ENCODE measurements at regions not wholly inside any gene's neighbourhood (a gene's known extent, or its start where the extent isn't known, plus 50 kb on each side); places are given as distances from the start of the nearest gene placed in this dataset.

DNA sequence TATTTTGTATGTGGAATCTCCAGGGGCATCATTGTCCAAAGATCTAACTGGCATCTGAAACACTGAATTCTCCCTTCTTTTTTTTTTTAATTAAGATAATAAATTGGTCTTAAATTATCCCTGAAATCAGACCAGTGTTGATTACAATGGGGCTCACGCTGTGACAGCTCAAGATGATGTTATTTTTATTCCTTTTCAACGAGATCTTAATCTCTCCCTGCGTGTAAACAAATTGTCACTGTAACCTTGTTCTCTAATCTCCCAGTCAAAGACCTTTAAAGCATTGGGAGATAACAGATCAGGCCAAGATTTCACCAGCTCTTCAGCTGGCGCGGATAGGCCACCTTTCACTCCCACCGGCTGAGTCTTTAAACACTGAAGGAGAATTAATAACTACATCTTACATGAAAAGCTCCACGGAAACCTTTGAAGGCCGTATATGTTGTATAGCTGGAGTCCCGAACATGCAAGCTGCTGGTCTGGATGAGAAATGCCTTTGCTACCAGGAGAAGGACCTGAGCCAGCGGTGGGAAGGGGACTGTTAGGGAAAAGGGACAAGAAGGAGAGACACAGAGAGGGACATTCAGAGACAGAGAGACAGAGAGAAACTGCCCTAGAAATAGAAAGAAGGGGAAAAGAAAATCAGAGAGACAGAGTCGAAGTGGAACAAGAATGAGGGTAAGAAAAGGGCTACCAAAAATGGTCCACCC lies 418.8 kb upstream of the NR2F2 start:
- no peak for DNase-seq

DNA sequence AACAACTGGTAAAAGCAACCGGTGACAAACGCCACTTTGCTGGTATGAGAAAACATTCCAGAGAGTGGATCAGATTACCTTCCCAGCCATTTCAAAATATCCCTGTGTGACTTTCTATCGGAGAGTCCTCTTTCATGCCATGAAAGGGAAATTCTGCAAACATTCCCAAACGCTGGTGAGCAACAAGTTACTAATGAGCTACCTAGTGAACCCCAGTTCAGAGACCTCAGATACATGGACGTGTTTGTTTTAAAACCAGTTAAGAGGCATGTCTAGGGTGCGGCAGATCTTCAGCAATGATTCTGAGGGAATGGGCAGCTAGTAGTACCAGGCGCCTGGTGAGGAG lies 418.2 kb upstream of the NR2F2 start:
- no peak for DNase-seq

DNA sequence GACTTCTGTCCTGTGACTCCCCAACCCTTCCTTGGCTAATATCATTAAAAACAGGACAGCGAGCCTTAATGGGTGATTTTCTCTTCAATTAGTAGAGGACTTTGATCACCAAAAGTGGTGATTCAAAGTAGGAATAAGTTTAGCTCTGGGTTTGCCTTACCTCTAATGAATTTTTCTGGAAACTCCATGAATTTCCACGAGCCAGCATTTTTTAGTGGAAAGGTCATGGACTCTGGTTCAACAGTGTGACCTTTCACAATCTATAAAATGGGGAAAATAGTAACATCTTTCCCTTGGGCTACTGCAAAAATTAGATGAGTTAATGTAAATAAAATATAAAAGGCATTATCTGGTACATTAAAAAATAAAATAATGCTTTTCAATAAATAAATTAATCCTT lies 417.8 kb upstream of the NR2F2 start:
- no peak for DNase-seq

DNA sequence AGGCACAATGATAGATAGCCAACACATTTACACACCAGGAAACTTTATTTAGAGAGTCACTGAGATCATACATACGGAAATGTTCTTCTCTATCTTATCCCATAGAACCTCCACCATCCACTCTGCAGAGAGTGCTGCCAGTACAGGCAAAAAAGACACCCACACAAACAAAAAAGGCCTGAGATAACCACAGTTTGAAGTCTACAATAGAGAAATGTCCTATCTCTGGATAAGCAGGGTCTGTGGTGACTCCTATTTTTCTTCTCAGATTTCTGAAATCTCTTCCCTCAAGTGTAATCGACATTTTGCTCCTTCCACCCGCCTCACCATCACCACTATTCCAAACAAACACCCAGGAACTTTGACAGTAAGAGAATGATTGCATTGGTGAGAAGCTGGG lies 413.9 kb upstream of the NR2F2 start:
- no peak for DNase-seq

DNA sequence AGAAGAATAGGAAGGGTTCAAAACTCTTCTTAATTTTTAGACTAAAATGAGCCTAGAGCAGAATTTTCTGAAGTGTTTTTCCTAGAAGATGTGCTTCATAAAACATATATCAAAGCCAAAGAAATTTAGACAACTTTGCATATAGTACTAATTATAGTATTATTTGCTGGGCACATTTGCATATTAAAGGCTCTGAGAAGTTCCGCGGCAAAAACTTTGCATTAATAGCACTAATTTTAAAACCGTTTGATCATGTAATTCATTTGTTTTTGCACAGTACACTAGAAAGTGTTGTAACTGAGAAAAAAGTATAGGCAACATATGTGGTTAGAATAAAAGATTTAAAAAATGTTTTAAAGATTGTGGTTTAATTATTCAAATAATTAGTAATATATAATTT lies 412.0 kb upstream of the NR2F2 start:
- no peak for DNase-seq

DNA sequence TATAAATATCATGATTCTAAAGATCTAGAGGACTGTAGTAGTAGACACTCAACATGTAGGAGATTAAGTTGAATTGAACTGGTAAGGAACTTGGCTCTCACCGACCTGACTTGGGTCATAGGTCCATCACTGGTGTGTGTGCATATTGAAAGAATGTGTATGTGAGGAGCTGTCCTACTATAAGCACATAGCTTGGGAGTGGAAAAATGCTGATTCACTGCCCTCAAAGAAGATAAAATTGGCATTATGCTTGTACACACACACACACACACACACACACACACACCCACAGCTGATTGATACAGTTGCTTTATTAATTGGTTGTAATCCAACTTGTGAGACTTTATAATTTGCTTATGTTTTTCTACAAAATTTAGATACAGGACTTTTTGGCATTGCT lies 411.0 kb upstream of the NR2F2 start:
- no peak for DNase-seq

DNA sequence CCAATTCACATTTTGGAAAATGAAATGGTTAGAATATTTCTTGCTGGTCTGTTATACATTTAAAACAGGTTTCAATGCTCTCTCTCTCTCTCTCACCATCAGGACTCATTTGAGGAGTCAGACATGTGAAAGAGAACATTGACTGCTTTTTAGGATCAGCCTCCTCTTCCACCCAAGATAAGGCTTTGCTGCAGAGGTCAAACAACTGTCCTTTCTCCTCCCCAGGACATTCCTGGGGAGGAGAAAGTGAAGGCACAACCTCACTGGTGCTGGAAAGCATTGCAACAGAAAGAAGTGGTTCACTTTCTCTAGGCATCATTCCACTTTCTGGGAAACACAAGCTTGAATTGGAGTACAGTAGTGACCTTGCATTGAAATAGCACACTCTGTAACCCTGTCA lies 409.1 kb upstream of the NR2F2 start:
- DNase-seq: no peak

DNA sequence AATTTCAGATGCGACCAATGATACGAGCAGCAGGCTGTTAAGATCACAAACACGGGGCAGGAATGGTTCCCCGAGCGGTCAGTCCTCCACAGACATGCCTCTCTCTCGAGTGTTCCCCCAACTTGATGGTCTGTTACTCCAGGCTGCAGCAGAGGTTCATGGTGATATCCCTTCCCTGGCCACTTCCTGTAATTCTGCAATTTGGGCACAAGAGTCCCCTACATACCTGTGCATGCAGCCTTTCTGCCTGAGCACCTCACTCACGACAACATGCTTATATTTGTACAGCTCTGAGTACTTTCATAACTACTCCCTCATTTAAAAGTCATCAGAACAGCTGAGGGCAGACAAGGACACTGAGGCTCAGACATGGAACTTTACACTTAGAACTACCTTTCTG lies 408.1 kb upstream of the NR2F2 start:
- DNase-seq: no peak

DNA sequence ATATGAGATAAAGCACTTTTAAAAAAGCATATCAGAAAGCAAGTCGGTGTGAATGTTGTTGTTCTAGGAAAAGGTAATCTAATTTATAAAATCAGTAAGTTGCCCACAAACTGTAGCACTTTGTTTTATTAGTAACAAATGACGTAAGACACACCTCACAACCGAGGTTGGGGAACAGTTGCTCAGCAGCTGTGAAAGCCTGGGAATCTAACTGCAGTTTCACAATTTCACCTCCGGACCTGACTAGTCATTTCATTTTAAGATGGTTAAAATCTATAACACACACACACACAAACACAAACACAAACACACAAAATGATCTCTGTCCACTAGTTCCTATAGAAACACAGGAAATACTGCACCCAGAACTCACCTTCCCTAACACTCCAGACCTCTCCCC lies 406.7 kb upstream of the NR2F2 start:
- DNase-seq: no peak

DNA sequence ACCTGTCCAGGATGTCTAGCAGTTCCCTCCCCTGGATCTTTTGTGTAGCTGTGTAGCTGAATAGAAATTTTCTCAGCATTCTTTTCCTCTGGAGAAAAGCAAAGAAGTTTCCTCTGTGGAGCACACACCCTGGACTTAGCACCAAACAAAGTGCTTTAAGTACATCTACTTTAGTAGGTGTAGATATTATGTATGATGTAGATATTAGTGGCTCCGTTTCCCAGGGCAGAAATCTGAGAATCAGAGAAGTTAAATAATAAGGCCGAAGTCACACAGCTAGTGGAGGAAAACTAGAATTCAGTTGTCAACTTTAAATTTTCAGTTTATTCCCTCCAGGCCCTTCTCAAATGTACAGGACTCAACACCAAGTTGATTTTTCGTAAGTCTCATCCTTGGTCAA lies 401.7 kb upstream of the NR2F2 start:
- no peak for DNase-seq

DNA sequence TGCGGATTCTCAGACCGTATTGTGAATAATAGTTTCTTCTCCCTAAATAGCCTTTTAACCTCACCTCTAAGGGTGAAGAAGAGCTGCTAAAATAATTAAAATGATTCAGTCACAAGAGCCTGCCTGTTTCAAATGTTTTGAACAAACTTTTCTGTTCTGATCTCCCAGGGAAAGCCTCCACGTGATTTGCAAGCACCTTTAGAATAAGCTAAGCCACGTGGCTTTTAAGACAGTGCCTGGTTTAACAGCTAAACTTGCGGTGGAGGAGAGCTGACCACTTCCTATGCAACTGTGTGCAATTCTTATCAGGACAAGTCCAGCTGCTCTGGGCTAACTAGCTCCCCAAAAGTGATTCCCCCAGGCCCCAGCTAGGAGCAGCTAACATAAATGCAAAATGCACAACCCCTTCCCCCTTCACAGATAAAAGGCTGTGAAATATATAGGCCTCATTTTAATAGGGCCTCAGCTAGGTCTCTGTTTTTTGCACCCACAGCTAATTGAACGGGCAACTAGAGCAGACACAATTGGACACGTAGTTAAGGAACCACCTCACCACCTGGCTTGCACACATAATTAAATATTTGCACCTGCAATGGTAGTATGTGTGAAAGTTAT lies 401.2 kb upstream of the NR2F2 start:
- no peak for DNase-seq

DNA sequence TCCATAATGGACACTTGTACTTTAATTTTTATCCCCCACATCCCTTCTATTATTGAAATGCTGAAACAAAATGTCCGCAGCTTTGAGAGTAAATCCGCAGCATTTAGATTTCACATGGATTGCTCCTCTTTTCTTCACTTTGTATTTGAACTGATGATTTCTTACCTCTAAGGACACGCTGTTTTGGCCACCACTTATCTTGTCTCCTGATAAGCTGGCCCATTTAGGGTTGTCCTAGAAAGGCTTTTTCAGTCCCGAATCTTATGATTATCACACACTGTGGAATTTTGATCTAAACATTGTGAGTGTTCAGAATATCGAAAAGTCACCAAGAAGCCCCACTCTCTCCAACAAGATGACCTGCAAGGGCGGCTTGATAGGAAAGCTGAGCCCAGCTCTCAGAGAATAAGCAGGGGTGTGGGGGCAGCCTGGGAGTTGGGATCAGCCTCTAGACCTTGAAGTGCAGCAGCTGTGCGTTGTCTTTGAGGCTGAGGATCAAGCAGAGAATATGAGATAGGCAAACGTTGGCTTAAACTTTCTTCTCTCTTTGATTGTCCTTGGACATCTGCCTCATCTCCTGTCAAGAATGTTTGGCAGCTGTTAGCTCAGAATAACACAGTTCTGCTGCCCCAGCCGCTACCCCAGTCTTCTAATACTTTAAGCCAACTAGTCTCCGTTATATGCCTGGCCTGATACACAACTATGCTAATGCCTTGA lies 399.7 kb upstream of the NR2F2 start:
- DNase-seq: no peak

DNA sequence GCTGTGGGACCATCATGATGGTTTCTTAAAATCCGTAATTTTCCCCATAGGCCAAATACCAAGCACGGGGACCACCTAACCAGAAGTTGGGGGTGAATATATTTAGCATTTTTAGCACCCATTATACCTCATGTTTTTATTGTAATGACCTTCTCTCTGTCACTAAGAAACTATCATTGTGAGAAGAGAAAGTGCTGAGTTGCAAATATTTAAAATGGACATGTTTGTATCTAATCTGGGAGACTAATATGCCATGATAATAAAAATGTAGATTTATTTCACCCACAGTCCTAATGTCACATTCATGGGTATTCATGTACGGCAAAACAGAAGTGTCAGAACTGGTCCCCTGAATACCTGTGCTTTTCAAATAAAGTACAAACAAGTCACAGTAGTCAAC lies 398.9 kb upstream of the NR2F2 start:
- DNase-seq: no peak

DNA sequence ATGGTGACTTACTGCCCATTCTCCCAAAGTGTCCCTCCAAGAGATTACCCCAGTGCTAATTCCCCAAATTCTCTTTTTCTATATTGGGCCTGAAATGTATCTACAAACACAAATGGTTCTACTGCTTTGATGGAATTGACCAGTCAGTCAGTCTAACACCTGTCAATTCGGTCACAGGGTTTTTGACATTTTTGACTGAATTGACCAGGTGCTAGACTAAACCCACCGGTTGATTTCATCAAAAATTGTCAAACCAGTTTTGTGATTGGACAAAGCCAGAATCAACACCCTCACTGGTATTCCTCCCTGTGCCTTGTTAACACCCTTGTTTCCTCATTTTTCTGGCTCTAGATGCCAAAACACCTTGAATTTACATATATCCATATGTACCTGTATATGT lies 398.4 kb upstream of the NR2F2 start:
- no peak for DNase-seq

DNA sequence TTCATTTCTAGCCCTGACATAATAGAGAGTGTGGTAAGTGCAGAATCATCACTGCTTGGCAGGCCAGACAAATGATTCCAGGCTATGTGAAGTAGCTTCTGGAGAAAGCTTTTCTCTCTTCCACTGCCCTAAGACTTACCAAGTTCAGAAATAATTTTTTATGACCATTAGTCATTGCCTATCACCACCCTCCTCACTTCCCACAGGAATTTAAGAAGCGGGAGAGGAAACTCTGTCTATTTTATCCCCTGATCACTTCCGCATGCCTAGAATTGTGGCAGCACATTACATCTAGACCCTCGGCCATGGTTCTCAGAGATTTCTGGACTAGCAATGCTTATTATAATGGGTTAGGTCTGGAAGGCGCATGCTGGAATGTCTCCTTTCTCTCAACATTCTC lies 397.8 kb upstream of the NR2F2 start:
- DNase-seq: no peak

DNA sequence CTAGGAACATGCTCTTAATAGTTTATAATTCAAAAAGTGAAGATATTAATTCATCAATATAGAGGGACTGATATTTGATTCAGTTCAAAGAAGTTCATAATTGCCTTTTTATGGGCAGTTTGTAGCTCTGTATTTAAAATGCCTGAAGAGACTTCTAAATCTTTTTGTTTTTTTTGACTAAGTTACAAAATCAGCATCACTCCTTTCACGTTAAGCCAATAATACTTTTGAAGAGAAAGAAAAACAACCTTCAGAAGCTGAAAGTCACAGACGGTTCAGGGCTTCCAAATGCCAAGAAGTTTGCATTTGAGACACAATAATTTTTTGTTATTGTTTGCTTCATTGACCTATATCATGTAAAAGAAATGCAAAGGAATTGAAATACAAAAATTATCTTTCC lies 394.6 kb upstream of the NR2F2 start:
- DNase-seq: no peak

DNA sequence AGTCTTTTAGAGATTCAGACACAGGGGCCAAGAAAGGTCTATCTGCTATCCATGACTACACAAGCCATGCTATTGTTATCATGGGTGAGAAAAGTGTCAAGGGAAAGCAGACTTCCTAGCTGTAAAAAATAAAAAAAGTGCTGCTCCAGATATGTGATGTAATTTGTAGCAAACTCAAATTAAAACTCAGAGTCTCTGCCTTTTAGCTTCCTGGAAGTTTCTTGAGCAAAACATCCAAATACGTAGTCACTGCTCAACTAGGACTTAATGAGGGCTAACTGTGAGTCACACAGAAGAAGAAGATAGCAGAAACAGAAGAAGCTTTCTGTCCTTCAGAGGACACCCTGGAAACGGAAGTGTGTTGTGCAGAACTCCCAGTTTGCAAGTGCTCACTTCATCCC lies 393.4 kb upstream of the NR2F2 start:
- DNase-seq: no peak

DNA sequence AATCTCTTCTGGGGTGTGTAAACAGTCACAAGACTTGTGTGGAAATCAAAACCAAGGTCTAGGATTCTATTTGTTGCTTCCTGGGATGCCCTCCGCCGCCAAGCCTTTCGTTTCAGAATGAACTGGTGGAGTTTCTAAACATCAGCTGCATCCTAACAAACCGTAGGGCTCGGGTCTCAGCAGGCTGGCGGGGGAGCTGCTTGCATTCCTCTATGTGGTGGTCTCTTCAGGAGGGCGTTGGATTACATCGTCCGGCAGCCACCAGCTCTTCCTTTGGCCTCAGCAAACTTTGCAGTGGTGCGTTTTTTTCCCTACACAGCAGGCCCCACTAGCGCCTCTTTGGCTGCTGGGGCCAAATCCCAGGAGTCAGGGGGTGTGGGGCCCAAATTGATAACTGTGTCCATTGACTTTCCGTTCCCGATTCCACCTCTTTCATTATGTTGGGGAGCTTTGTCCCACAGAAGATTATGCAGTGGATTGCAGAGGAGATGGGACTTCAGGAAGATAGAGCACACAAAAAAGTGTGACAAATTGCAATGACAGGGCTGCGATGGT lies 390.0 kb upstream of the NR2F2 start:
- no peak for DNase-seq

DNA sequence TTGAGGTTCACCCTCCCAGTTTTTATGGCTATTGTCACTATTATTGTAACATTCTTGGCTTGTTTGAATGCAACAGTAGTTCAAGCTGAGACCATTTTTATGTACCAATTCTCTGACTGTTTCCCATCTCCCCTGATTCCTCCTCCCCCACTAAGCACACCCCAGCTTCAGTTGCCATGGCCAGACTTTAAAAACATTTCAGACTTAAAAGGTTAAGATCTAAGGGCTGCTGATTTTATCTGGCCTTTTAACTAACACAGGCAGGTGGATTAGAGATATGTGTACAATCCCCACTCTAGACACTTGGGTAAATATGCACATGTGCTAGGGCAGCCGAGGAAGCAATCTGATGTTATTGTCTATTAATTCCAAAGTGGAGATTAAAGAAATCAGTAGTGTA lies 386.3 kb upstream of the NR2F2 start:
- DNase-seq: no peak

DNA sequence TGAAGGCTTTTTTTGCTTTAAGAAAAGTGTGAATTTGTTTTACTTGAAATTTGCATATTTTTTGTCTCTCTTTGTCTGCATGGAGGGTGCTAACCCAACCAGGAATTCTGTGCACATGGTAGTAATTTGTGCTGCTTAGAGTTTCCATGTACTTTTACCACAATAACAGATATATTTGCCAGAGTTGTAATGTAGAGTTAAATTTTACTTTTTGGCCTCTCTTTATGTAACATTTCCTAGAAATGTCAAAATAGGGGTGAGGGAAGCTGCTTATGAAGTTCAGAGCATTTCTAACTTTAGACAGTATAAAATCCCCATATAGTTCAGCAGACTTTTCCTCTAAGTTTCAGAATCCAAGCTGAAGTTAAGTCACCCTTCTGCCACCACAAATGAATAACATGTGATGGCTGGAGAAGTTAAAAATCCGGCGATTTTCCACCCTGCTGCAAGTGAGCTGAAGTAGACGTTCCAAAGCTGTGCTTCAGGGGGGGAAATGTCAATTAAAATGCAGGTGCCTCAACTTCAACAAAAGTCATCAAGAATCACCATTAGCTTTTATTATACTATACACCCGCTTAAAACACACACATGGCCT lies 385.7 kb upstream of the NR2F2 start:
- DNase-seq: no peak

DNA sequence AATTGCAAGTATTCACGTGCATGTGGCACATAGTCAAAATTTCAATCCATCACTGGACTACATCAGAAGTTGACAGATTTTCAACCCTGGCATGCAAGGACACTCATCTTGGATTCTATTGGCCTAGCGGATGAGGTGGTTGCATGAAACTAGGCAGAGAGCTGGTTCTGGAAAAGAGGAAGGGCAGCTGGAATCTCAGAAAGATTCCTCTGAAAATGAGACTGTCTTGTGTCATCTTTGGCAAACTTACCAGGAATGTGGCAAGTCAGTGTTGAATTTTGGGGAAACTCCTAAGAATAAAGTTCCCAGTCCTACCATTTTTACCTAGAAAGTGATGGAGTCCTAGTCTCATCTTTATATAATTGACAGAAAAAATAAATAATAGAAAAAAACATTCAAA lies 384.3 kb upstream of the NR2F2 start:
- no peak for DNase-seq

DNA sequence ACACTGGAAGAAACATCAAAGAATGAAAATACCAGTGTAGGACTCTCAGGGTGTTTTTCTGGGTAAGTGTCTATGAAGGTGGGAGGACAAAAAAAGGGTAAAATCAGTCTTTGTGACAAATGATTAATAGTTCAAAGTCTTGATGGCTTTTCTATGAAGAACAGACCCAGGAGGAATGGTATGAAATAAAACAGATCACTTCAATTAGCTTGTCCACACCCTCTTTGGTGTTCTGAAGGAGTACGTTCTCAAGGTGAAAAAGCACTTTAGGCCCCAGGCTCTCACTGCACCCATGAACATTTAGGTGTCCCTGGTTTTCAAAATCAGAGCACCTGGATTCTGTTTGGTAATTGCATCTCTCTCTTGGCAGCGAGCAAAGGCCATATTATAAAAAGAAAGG lies 383.6 kb upstream of the NR2F2 start:
- no peak for DNase-seq

DNA sequence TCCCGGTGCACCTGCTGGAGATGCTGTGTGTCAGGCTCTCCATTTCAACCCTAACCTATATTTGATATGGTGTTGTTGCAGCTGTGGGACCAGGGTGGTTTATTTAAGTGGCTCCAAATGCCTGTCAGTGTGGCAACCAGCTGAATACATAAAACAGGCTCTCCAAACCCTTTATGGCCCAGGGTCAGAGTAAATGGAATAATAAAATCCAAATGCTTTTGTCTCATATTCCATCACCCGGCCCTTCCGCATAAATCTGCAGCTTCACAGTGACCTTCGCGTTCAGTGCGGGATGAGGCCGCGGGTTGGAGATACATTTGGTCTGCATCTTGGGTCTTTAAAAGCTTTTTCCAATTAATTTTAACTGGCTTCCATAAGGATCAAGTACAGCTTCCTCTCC lies 382.1 kb upstream of the NR2F2 start:
- no peak for DNase-seq

DNA sequence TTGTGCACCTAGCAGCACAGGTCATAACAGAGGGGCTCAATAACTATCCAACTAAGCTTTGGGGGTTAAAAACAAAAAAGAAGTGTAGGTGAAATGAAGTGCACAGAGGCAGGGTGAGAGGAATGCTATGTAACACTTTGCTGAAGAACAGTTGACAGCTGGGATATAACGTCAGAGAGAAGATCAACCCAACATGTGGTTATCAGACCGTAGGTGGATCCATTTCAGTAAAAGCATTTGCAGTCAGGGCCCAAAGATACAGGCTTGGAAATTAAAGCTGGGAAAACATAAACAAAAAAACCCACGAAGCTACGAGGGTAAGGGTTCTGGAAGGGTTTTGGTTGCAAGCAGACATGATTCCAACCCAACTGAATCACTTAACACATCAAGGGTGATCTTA lies 377.5 kb upstream of the NR2F2 start:
- no peak for DNase-seq
